HG03457 (cell line): ENCODE measurements at regions not wholly inside any gene's neighbourhood (a gene's known extent, or its start where the extent isn't known, plus 50 kb on each side); places are given as distances from the start of the nearest gene placed in this dataset.
"Not testable (repeated sequence)": the region's sequence is repeated elsewhere in the genome, so short reads cannot be mapped to it uniquely, and the experiment has no call there.

Source experiments
- ATAC-seq: cut with Tn5 transposase; IDR thresholded peaks from one replicate; pipeline ENCODE4 v1.9.1; 2021; ENCODE audit warnings: moderate number of reproducible peaks; ENCODE audit not compliant: unreplicated experiment

GRCh38 chr5:167339205-167339604, 952.2 kb upstream of the WWC1 start:
- ATAC-seq, result no peak

GRCh38 chr5:167346461-167346860, 945.0 kb upstream of the WWC1 start:
- ATAC-seq, result no peak

- ATAC-seq, result no peak
Measured at GRCh38 chr5:167348251-167348926, 943.1 kb upstream of the WWC1 start.

- ATAC-seq, result no peak
Measured at GRCh38 chr5:167348980-167349379, 942.5 kb upstream of the WWC1 start.

- ATAC-seq, result no peak
Measured at GRCh38 chr5:167351316-167351715, 940.1 kb upstream of the WWC1 start.

- ATAC-seq, result no peak
Measured at GRCh38 chr5:167352801-167353200, 938.6 kb upstream of the WWC1 start.

GRCh38 chr5:167355346-167355745, 936.1 kb upstream of the WWC1 start:
- ATAC-seq, result no peak

GRCh38 chr5:167356374-167356773, 935.1 kb upstream of the WWC1 start:
- no peak for ATAC-seq

GRCh38 chr5:167358868-167359492, 932.5 kb upstream of the WWC1 start:
- ATAC-seq, result no peak

- ATAC-seq, result no peak
Measured at GRCh38 chr5:167361795-167362194, 929.6 kb upstream of the WWC1 start.

- no peak for ATAC-seq
Measured at GRCh38 chr5:167363065-167363464, 928.4 kb upstream of the WWC1 start.

GRCh38 chr5:167375125-167375524, 916.3 kb upstream of the WWC1 start:
- ATAC-seq, result no peak

GRCh38 chr5:167378894-167379723, 912.3 kb upstream of the WWC1 start:
- no peak for ATAC-seq

GRCh38 chr5:167381457-167381856, 910.0 kb upstream of the WWC1 start:
- ATAC-seq, result no peak

GRCh38 chr5:167389537-167389936, 901.9 kb upstream of the WWC1 start:
- no peak for ATAC-seq

GRCh38 chr5:167391286-167391685, 900.2 kb upstream of the WWC1 start:
- not testable (repeated sequence) for ATAC-seq

- ATAC-seq, result no peak
Measured at GRCh38 chr5:167392240-167392639, 899.2 kb upstream of the WWC1 start.

- ATAC-seq, result no peak
Measured at GRCh38 chr5:167393358-167393757, 898.1 kb upstream of the WWC1 start.

GRCh38 chr5:167402671-167403070, 888.8 kb upstream of the WWC1 start:
- ATAC-seq, result no peak

GRCh38 chr5:167406513-167406912, 884.9 kb upstream of the WWC1 start:
- ATAC-seq, result no peak

GRCh38 chr5:167412556-167412955, 878.9 kb upstream of the WWC1 start:
- no peak for ATAC-seq

GRCh38 chr5:167413506-167413905, 877.9 kb upstream of the WWC1 start:
- no peak for ATAC-seq
